Spleen (tissue), 7 donors: ENCODE measurements at regions not wholly inside any gene's neighbourhood (a gene's known extent, or its start where the extent isn't known, plus 50 kb on each side); places are given as distances from the start of the nearest gene placed in this dataset.

ENCODE experiments used
- CTCF ChIP-seq, 11 experiments: fragments of 200-600 bp in 7 of 11; fragments of 450-650 bp in 4 of 11; sonication (generic) in 4 of 11; IDR thresholded peaks in 8 of 11; conservative IDR thresholded peaks in 3 of 11; 1 replicate in 7 of 11; 2 replicates in 4 of 11; pipeline versions ENCODE4 v1.4.0 to v1.8.0; 2016 to 2021; ENCODE audit warnings: antibody characterized with exemption in 11 of 11, inconsistent platforms in 4 of 11, mild to moderate bottlenecking in 1 of 11
- POLR2A ChIP-seq, 3 donors: fragments of 450-650 bp; IDR thresholded peaks; one replicate each; pipeline ENCODE4 v1.5.1; 2017; ENCODE audit warnings: antibody characterized with exemption in 3 of 3, mild to moderate bottlenecking in 1 of 3
- donor health status: DM: no; HTN: no; CAD: no; lungs with moderate emphysema.
- donor health status: DM: no; HTN: no; CAD: no.
- donor health status: DM: no; HTN: no; CAD: no.

GRCh38 chr21:22346576-22346975 lies 1348.4 kb downstream of the NCAM2 start:
- TF ChIP-seq CTCF (IDR thresholded peaks at IDR 0.05 in 8 of 11, conservative IDR thresholded peaks at IDR 0.05 in 3 of 11) (no peak), POLR2A (IDR thresholded peaks at IDR 0.05) (no peak)
